NCI-H460 (cell line): ENCODE measurements at regions not wholly inside any gene's neighbourhood (a gene's known extent, or its start where the extent isn't known, plus 50 kb on each side); places are given as distances from the start of the nearest gene placed in this dataset.
"Not testable (repeated sequence)": the region's sequence is repeated elsewhere in the genome, so short reads cannot be mapped to it uniquely, and the experiment has no call there.

Experiments
- DNase-seq: peaks from one replicate; pipeline ENCODE4 v3.0.0-alpha.2; 2016; ENCODE audit warnings: low read depth; ENCODE audit errors: extremely low read depth
- small RNA-seq, 2 experiments: library from RNA; depleted of rRNA; stranded (forward); fragments of <200 nt; gene quantifications; one replicate each; pipeline ENCODE3, GENCODE V24; 2014

DNA sequence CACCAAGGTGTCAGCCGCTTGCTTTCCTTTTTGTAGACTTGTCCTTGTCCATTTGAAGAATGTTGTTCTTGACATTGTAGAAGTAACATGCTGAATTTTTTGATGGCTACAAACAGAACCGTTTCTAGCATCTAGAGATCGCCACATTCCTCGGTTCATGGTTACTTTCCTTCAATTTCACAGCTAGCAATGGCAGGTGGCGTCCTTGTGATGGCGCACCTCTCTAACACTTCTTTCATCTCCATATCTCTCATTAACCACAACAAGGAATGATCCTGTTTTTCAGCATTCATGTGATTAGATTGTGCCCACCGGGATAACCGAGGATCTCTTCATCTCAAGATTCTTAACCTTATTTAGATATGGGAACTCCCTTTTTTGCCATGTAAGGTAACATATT, 2129.8 kb downstream of the NCAM2 start:
- no peak for DNase-seq

- DNase-seq, result no peak
Observed at GRCh38 chr21:23130308-23130707, 2132.1 kb downstream of the NCAM2 start.

DNA sequence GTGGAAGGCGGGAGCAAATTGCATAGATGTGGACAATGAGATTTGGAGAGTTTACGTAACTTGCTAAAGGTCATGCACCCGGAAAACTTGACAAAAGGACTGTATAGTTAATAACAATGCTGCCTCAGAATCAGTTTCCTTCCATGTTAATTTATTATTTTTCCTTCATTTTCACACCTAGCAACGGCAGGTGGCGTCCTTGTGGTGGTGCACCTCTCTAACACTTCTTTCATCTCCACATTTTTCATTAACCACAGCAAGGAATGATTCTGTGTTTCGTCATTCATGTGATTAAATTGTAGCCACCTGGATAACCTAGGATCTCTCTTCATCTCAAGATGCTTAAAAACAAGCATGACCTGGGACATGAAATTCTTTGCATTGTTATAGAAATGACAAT, 2133.0 kb downstream of the NCAM2 start:
- DNase-seq, result no peak

- no peak for DNase-seq
Observed at GRCh38 chr21:23138797-23139196, 2140.6 kb downstream of the NCAM2 start.

DNA sequence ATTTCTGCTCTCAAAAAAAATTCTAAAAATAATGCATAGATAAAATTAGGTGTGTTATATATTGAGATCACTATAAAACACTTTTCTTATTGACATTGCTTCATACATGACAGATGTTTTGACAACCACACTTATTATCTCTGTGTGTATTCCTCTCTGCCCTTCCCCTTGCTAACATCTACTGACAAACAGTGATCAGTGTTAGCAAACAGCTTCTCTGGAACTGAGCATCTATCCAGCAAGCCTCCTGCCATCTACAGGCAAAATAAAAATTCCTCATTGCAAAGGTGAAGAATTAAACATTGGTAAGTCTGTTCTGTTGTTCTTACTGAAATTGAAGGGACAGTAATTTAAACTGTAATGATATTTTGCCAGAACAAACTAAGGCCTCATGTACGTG, 2153.9 kb downstream of the NCAM2 start:
- DNase-seq, result no peak

GRCh38 chr21:23153842-23154241, 2155.6 kb downstream of the NCAM2 start:
- not testable (repeated sequence) for DNase-seq

GRCh38 chr21:23155281-23155680, 2157.1 kb downstream of the NCAM2 start:
- no peak for DNase-seq

- no peak for DNase-seq
Observed at GRCh38 chr21:23160914-23161313, 2162.7 kb downstream of the NCAM2 start.

- peak; percentile 19 for DNase-seq
Observed at GRCh38 chr21:23162198-23162946, 2164.2 kb downstream of the NCAM2 start.

Small RNAs in the stretch of these regions (small RNA-seq; reads per million reads assigned to genes)
- gene MIR6130 (0 reads per million in 2 experiments), gene RNU4-45P (0.02 to 0.18 reads per million in 2 experiments)
